Uterus (tissue), 2 donors: ENCODE measurements at regions not wholly inside any gene's neighbourhood (a gene's known extent, or its start where the extent isn't known, plus 50 kb on each side); places are given as distances from the start of the nearest gene placed in this dataset.
"Not testable (repeated sequence)": the region's sequence is repeated elsewhere in the genome, so short reads cannot be mapped to it uniquely, and the experiment has no call there.

Source experiments
- POLR2A ChIP-seq, 2 donors: fragments of 450-650 bp; IDR thresholded peaks; one replicate each; pipeline ENCODE4 v1.6.1; 2016; ENCODE audit warnings: antibody characterized with exemption in 2 of 2, mild to moderate bottlenecking in 1 of 2, moderate library complexity in 1 of 2
- TF ChIP-seq, protein P1 (sequence below), 4 experiments: fragments of 200-600 bp in 2 of 4; fragments of 450-650 bp in 2 of 4; sonication (generic) in 2 of 4; IDR thresholded peaks; one replicate each; pipeline ENCODE4 v1.5.1; 2016 to 2019; ENCODE audit warnings: antibody characterized with exemption in 4 of 4, mild to moderate bottlenecking in 2 of 4, moderate library complexity in 1 of 4

DNA sequence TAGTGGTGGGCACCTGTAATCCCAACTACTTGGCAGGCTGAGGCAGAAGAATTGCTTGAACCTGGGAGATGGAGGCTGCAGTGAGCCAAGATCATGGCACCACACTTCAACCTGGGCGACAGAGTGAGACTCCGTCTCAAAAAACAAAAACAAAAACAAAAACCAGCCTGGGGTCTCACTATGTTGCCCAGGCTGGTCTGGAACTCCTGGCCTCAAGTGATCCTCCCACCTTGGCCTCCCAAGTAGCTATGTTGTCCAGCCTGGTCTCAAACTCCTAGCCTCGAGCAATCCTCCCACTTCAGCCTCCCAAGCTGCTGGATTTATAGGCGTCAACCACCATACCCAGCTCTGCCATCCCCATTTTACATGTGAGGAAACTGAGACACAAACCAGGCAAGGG, 64.9 kb downstream of the PTPRS start:
- TF ChIP-seq, protein P1, sequence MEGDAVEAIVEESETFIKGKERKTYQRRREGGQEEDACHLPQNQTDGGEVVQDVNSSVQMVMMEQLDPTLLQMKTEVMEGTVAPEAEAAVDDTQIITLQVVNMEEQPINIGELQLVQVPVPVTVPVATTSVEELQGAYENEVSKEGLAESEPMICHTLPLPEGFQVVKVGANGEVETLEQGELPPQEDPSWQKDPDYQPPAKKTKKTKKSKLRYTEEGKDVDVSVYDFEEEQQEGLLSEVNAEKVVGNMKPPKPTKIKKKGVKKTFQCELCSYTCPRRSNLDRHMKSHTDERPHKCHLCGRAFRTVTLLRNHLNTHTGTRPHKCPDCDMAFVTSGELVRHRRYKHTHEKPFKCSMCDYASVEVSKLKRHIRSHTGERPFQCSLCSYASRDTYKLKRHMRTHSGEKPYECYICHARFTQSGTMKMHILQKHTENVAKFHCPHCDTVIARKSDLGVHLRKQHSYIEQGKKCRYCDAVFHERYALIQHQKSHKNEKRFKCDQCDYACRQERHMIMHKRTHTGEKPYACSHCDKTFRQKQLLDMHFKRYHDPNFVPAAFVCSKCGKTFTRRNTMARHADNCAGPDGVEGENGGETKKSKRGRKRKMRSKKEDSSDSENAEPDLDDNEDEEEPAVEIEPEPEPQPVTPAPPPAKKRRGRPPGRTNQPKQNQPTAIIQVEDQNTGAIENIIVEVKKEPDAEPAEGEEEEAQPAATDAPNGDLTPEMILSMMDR (IDR thresholded peaks at IDR 0.05), result not testable (repeated sequence)
- not testable (repeated sequence) for TF ChIP-seq POLR2A (IDR thresholded peaks at IDR 0.05)
